Liver (tissue), 3 donors: ENCODE measurements at regions not wholly inside any gene's neighbourhood (a gene's known extent, or its start where the extent isn't known, plus 50 kb on each side); places are given as distances from the start of the nearest gene placed in this dataset.

ENCODE experiments used
- ATF3 ChIP-seq: IDR thresholded peaks from 2 replicates; pipeline ENCODE4 v1.6.1; 2016; ENCODE audit warnings: antibody characterized with exemption
- CTCF ChIP-seq: fragments of 150-350 bp; IDR thresholded peaks from 2 replicates; pipeline ENCODE4 v1.5.1; 2017; ENCODE audit warnings: improper control_type of control experiment, low read depth, low read length; ENCODE audit not compliant: missing input control
- EGR1 ChIP-seq, 2 donors: IDR thresholded peaks; 2 replicates each; pipeline ENCODE4 v1.6.1; 2016 to 2018; ENCODE audit warnings: antibody characterized with exemption in 2 of 2, low read depth in 2 of 2
- GABPA ChIP-seq, 2 donors: IDR thresholded peaks in 1 of 2; conservative IDR thresholded peaks in 1 of 2; 2 replicates each; pipeline ENCODE4 v1.6.1; 2016; ENCODE audit warnings: antibody characterized with exemption in 2 of 2, mild to moderate bottlenecking in 1 of 2, moderate library complexity in 1 of 2
- HNF4G ChIP-seq: IDR thresholded peaks from 2 replicates; pipeline ENCODE4 v1.6.1; 2016; ENCODE audit warnings: antibody characterized with exemption
- JUND ChIP-seq, 2 donors: IDR thresholded peaks; 2 replicates each; pipeline ENCODE4 v1.6.1; 2016; ENCODE audit warnings: antibody characterized with exemption in 2 of 2
- MAX ChIP-seq: IDR thresholded peaks from 2 replicates; pipeline ENCODE4 v1.6.1; 2016; ENCODE audit warnings: antibody characterized with exemption
- RAD21 ChIP-seq, 2 donors: IDR thresholded peaks; 2 replicates each; pipeline ENCODE4 v1.6.1; 2016; ENCODE audit warnings: antibody characterized with exemption in 2 of 2, mild to moderate bottlenecking in 2 of 2
- REST ChIP-seq: IDR thresholded peaks from 2 replicates; pipeline ENCODE4 v1.6.1; 2016; ENCODE audit warnings: antibody characterized with exemption, mild to moderate bottlenecking
- SP1 ChIP-seq: IDR thresholded peaks from 2 replicates; pipeline ENCODE4 v1.6.1; 2018; ENCODE audit warnings: antibody characterized with exemption, mild to moderate bottlenecking
- TAF1 ChIP-seq: conservative IDR thresholded peaks from 2 replicates; pipeline ENCODE4 v1.6.1; 2016; ENCODE audit warnings: antibody characterized with exemption, mild to moderate bottlenecking
- YY1 ChIP-seq: IDR thresholded peaks from 2 replicates; pipeline ENCODE4 v1.6.1; 2016; ENCODE audit warnings: antibody characterized with exemption, mild to moderate bottlenecking
- donor health status: healthy.
- donor health status: healthy.

GRCh38 chr13:53382008-53382407 lies 353.4 kb downstream of the OLFM4 start:
- TF ChIP-seq CTCF (no peak), MAX (no peak), YY1 (no peak), HNF4G (no peak), REST (no peak), TAF1 (no peak), SP1 (no peak), RAD21 (IDR thresholded peaks at IDR 0.05) (no peak), EGR1 (IDR thresholded peaks at IDR 0.05; ENCODE audit: low read depth in 2 of 2) (no peak), JUND (IDR thresholded peaks at IDR 0.05) (no peak), GABPA (IDR thresholded peaks at IDR 0.05 in 1 of 2, conservative IDR thresholded peaks at IDR 0.05 in 1 of 2) (no peak), ATF3 (no peak)
